GM19328 (cell line): ENCODE measurements at regions not wholly inside any gene's neighbourhood (a gene's known extent, or its start where the extent isn't known, plus 50 kb on each side); places are given as distances from the start of the nearest gene placed in this dataset.
A peak's percentile ranks its signal among the peaks of the same experiment; 100 is the strongest.
"Not testable (repeated sequence)": the region's sequence is repeated elsewhere in the genome, so short reads cannot be mapped to it uniquely, and the experiment has no call there.

ENCODE experiments used
- ATAC-seq: cut with Tn5 transposase; IDR thresholded peaks from one replicate; pipeline ENCODE4 v1.9.1; 2021; ENCODE audit warnings: mild to moderate bottlenecking, moderate library complexity; ENCODE audit not compliant: unreplicated experiment

DNA sequence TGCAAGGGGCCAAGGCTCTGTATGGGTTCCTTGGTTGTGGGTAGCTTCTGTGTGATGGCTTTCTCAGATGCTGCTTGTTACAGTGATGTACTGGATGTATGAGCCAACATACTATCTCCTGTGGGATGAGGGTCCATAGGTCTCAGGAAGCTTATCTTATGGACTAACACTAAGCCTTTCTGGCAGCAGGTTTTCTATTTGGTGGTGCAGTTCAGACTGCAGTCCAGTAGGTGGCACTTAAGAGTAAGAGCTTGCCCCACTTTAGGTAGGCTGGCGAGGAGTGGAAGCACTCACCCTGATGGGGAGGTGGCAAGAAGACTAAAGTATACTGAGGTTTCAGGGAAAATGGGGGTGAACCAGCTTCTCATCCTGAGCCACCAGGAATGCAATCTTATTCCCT is 306.7 kb upstream of the MAOA start:
- ATAC-seq = peak; percentile 50

DNA sequence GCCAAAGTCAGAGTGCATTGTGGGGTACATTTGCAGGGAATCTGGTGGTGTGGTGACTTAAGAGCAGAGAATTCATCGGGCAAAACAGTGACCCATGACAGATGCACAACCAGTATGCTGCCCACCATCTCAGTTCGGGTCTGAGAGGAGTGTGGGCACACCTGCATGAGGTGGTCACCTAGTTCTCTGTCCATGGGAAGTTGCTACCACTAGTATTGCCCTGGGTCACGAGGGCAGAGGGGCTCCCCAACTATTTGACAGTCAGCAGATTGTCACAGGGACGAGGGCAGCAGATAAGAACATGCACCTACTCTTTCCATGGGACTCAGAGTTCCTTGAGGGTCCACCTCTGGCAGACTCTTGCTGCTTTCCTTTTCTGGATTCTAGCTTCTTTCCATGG is 305.2 kb upstream of the MAOA start:
- ATAC-seq = no peak

DNA sequence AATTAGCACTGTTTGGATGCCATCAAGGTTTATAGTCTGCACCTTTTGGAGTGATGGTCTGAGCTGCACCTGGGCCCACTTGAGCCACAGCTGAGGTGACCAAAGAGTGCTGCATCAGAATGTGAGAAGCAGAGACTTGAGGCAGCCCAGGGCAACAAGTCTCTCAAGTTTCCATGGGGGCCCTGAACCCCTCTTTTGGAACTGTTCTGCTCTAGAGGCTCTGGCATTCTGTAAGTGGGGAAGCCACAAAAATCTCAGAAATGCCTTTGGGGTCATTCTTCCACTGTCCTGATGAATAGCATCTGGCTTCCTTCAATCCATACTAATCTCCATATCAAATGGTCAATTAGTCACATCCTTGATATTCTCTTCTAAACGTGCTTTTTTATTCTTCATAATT is 298.4 kb upstream of the MAOA start:
- no peak for ATAC-seq

DNA sequence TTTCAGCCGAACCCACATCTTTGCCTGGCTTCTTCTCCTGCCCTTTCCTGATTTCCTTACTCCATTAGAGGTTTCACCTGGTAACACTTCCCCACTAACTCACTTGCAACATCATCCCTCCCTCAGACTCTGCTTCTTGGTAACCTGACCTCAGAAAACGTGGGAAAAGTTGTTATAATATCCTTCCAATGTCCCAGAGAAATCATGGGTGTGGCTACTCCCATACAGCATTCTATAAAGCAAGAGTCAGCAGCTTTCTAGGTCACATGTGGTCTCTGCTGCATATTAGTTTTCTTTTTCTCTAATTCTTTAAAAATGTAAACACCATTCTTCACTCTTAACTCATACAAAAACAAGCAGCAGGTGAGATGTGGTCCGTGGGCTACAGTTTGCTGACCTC is 283.1 kb upstream of the MAOA start:
- ATAC-seq = no peak

DNA sequence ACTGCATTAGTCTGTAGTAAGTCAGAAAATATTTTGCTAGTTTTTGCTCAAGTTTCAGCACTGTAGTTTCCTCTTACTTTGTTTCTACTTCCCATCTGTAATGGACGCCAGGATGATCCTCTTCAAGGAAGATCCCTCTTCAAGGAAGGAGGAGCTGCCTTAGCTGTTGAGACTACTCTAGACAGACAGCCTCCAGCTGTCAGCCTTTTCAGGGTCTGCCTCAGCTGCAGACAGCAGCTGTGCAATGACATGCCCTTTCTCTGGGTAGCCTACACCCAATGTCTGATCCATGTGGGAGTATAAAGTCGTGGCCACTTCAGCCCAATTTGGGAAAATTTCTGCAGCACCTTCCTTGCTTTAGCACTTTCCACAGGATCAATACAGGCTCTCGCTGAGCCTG is 281.0 kb upstream of the MAOA start:
- no peak for ATAC-seq

DNA sequence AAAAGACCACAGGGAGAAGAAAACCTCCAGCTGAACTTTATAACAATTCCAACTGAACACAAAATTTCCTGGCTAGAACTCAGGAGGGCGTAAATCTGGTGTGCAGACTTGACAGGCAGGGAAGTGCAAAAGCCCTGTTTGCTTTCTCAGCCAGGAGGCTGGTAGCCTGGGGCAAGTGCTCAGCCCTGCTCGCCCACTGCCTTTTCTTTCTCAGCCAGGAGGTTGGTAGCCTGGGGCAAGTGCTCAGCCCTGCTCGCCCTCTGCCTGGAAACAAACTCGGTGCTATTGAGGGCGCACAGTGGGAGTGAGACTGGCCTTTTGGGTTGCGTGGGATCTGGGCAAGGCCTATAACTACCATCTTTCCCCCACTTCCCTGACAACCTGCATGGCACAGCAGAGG is 275.4 kb upstream of the MAOA start:
- no peak for ATAC-seq

DNA sequence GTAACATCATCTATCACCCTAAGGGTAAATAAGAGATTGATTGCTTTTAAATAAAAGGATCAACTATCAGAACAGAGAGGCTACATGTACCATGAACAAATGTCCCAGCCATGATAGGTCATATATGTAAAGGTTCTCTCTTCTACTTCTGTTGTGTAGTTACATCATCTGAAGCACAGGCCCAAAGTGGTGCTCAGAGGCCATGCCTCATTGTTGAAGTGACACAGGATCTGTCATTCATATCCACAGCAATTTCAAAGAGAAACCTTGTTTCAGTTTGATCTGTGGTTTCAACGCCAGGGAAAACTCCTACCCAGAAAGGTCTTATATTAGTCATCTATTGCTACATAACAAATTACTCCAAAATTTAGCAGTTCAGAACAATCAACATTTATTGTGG is 269.2 kb upstream of the MAOA start:
- ATAC-seq = no peak

DNA sequence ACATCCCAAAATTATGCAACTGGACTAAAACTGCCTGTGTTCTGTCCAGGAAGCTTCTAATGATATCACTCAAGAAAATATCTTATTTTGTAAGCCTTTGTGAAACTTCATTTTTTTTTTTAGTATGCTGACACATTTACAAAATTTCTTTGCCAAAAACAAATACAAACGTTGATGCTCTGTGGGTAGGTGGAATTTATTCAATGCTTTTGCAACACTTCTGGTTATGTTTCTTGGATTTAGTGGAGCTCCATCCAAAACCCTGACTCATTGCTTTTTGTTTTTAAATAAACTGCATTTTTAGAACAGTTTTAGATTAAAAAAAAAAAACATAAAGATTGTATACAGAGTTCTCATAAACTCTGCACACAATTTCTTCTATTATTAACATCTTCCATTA is 250.9 kb upstream of the MAOA start:
- no peak for ATAC-seq

DNA sequence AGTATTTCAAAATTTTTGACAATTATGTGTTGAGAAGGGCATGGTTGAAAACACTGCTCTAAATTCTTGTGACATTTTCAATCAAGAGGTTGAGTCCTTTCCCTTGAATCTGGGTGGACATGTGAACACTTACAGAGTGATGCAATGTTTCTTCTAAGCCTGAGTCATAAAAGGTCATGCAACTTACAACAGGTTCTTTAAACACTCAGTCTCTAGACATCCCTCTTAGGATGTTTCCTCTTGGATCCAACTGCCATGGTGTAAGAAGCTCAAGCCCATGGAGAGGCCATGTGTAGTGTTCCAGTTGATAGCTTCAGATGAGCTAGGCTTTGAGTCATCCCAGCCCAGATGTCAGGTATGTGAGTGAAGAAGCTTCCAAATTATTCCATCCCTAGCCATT is 232.2 kb upstream of the MAOA start:
- ATAC-seq = no peak

DNA sequence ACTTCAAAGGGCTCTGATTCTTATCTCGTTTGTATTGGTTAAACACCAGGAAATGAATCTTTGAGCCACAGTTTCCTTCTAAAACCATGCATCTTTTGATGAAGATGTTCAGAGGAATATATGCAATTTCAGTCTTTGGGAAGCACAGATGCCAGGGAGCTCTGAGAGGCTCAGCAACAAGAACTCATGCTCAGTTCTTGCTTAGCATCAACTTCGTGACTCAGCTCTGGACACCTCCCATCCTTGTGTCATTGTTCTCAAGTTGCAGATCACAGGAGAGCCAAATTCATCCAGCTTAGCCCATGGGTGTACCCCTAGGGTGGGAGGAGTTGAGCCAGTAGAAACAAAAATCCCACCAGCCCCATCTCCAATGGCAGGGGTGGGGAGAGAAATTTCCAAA is 219.6 kb upstream of the MAOA start:
- ATAC-seq = no peak

DNA sequence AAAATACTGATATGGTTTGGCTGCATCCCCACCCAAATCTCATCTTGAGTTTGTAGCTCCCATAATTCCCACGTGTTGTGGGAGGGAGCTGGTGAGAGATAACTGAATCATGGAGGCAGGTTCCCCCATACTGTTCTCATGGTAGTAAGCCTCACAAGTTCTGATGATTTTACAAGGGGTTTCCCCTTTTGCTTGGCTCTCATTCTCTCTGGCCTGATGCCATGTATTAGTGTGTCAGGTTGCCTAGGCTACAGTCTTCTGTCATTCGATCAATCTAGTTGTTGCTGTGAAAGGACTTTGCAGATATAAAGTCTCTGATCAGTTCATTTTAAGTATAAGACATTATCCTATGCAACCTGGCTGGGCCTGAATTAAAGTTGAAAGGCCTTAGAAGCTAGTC is 209.3 kb upstream of the MAOA start:
- ATAC-seq = no peak

DNA sequence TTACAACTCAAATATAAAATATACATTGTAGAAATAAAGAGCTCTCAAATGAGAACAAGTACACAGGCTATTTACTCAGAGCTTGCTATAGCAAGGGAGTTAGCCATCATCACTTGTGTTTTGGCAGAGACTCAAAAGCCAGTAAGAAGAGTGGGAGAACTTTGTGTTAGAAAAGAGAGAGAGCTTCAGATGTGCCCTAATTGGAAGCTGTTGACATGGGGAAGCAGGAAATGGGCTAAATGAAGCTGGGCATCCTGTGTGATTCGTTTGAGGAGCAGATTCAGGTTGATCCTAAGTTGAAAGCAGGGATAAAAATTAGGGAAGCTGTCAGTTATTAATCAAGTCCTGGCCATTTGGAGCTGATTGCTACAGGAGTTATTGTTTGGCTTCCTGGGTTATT is 207.4 kb upstream of the MAOA start:
- ATAC-seq = no peak

DNA sequence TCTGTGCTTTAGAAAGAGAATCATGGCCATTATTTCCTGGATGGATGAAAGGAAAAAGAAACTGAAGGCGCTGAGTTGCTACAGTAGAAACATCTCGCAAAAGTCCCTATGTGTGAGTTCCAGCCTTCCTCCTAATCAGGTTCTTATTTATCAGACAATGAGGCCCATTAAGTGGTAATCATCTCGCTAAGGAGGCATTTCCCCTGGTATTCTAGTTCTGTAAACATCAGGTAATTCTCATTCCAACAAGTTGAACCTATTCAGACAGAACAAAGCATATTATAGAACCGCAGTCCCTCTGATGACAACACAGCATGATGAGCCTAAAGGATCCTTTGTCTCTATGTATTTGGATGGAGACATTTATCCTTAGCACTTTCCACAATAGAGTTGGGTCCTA is 205.7 kb upstream of the MAOA start:
- ATAC-seq = no peak

DNA sequence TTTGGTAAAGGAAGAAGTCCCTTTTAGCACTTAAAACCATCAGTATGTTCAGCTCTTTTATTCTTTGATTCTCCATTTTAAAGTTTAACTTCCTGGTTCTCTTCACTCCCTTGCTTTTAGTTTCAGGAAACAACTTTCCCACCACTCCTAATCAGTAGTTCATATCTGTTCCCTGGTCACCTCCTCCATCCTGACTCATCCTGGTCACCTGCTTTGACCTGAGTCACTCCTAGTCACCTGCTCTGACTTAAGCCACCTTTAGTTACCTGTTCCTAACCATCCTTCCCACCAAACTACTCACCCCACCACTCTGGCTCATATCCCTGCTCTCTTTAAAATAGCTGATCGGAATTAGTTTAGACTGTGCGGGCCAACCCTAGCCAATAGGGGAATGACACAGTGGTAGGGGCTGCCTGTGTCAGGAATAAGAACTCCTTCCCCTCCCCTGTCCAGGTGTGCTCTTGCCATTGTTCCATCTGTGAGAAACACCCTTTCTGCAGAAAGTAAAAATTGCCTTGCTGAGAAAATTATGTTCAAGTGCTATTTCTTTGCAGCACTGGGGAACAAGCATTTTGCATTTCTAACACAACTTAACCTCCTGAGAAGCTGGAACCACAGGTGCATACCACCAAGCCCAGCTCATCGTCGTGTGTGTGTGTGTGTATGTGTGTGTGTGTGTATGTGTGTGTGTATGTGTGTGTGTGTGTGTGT is 204.0 kb upstream of the MAOA start:
- not testable (repeated sequence) for ATAC-seq

DNA sequence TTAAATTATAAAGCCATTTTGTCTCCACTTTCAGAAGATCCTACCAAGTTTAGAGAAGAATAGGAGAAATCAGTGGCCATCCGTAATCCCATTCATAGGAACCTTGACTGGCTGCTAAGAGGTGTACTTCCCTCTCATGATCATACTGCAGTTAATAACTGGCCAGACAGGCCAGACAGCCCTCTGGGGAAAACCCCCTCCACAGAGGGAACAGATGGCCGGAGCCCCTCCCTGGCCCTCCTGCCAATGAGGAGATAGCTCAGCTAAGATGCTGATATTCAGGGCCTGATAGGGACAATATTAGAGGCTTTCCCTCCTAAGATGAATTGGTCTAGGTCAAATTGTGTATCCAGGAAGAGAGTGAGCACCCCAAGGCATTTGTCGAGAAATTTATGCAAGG is 200.0 kb upstream of the MAOA start:
- ATAC-seq = no peak

DNA sequence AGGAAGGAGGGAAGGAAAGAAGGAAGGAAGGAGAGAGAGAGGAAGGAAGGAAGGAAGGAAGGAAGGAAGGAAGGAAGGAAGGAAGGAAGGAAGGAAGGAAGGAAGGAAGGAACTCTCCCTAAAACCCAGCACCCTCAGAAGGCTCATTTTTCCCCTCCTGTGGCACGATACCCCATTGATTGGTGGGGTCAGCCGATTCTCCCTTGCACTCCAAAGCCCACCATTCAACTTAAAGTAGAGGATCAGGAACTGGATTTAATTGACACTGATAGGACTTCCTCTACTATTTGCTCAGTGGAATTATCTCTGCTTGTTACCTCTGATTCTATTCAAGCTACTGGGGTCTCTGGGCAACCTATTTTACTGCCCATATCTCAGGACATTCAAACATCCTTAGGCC is 199.2 kb upstream of the MAOA start:
- ATAC-seq = no peak

DNA sequence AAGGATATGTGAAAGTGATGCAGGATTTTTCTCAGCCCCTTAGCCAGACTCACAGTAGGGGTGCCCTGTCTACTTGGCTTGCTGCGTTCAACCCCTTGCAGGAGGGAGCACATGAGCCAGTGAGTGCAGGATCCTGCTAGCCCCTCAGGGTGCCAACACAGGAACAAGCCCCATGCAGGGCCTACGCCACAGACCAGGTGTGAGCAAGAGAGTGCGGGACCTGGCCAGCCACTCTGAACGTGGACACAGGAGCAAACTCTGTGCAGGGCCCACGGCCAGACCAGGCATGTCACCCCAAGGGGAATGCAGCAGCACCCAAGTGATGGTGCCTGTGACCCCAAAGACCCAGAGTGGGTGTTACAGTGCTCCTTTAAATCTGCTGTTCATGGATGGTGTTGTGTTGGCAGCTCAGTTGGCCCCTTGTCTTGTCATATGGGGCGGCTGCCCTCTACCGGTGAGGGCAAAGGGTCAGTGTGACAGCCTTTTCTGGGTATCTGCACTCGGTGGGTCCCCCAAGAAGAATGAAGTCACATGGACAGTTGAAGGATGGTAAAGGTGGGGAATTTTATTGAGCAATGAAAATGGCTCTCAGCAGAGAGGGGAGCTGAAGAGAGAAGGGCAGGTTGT is 188.4 kb upstream of the MAOA start:
- no peak for ATAC-seq

DNA sequence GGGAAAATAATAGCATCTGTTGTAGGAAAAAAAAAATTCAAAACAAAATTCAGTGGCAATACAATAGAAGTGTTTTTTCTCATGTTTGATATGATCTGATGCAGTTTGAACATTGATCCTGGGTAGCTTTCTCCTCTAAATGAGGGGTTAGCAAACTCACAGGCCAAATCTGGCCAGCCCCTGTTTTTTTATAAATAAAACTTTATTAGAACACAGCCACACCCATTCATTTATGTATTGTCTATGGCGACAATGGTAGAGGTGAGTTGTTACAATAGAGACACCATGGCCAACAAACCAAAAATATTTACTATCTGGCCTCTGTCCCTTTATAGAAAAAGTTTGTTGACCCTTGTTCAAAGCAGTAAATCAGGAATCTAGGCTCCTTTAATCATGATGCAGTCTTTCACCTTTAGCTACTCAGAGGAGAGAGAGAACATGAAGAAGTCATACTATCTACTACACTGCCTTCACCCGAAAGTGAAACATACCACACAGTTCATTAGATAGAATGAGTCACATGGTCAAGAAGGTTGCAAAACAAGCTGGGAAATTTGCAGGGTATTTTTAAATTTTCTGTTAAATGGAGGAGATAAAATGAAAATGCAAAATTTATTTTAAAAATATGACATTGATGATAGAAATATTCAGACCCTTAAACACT is 186.6 kb upstream of the MAOA start:
- no peak for ATAC-seq

DNA sequence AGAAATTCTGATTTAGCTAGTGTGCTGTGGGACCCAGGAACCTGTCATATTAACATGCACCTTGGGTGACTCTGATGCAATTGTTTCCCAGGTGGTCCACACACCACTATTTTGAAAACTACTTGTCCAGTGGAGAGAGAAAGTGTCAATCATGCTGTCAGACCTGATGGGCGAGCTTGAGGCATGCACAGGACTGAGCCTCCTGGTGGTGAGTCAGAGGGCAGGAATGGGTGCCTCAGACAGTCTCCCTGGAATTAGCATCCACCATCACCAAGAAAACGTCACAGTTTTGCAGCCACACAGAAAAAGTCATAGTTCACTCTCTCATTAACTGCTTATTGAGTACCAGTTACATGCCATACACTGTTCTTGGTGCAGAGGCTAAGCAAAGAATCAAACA is 181.8 kb upstream of the MAOA start:
- ATAC-seq = no peak

DNA sequence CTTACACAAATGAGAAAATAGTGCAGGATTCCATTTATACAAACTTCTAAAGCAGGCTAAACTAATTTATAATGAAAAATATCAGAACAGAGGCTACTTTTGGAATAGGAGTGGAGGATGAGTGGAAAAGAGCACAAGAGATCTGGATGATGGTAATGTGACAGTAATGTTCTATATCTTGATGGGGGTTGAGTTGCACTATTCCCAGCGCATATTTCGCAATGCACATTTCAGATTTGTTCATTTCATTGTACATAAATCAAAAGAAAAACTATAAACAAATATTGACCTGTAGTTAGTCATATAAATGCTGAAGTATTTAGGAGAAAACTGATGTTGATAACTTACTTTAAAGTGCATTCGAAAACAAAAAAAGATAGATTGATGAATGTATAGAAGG is 177.0 kb upstream of the MAOA start:
- no peak for ATAC-seq

DNA sequence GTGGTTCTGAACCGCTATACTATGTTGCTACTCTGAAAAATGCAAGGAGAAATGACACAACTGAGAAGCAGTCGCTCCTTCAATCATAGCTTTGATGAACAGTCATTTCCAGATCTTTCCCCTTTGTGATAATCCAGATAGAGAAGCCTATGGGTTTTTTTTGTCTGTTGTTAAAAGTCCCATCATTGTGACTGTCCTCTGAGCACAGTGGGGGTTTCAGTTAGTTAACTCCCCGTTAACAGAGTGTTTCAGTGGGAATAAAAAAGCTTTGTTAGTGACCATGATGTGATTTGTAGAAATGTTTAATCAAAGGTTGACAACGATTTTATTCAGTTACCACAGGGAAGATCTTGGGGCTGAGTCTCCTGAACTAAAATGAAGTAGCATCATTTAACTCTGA is 176.2 kb upstream of the MAOA start:
- no peak for ATAC-seq

DNA sequence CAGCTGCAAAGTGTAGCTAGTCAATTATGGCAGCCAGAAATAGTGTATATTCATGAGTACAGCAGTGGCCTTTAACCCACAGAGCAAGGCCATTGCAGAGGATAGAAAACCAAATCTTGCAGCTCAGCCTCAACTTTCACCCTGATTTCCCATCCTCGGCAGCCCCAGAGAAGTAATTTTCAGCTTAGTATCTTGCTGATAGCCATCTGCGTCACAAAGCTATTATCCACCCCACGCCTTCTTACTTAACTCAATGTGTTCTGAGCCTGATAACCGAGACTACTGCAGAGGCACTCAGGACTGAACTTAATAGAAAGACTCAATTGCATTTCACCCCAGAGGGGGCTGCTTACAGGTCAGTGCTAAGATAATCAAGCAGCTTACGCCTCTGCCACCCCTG is 174.5 kb upstream of the MAOA start:
- no peak for ATAC-seq

DNA sequence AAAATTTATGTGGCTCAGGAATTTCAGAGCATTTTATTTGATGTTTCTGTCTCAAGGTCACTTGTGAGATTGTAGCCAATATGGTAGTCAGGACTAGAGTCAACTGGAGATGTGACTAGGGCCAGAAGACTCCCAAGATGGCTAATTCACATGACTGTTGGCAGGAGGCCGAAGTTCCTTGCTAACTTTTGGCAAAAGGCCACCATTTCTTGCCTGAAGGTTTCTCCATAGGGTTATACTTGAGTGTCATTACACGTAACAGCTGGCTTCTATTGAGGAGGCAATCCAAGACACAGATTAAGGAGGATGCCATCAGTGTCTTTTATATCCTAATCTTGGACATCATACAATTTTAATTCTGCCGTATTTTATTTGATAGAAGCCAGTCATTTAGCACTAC is 162.3 kb upstream of the MAOA start:
- ATAC-seq = no peak
